Fibroblast of the aortic adventitia (primary cell): ENCODE measurements at regions not wholly inside any gene's neighbourhood (a gene's known extent, or its start where the extent isn't known, plus 50 kb on each side); places are given as distances from the start of the nearest gene placed in this dataset.

Source experiments
- DNase-seq: peaks from one replicate; pipeline ENCODE4 v3.0.0-alpha.2; 2010; ENCODE audit warnings: low read depth
- H3K4me3 ChIP-seq: 2 replicates; pipeline ENCODE4 v1.5.1; 2011; ENCODE audit warnings: low read depth, mild to moderate bottlenecking, control low read depth, low read length, moderate library complexity
- CTCF ChIP-seq: IDR thresholded peaks from 2 replicates; pipeline ENCODE4 v1.5.1; 2011; ENCODE audit warnings: mild to moderate bottlenecking, low read length, control low read depth, inconsistent platforms; ENCODE audit not compliant: insufficient read depth

GRCh38 chr3:117916839-117917238 lies 1117.8 kb downstream of the IGSF11 start:
- TF ChIP-seq CTCF, result no peak
- no peak overlapping the region for H3K4me3 ChIP-seq
- DNase-seq, result no peak

GRCh38 chr3:117919621-117920020 lies 1115.0 kb downstream of the IGSF11 start:
- no peak for TF ChIP-seq CTCF
- DNase-seq, result no peak
- H3K4me3 ChIP-seq, result no peak overlapping the region

GRCh38 chr3:117920253-117920898 lies 1114.3 kb downstream of the IGSF11 start:
- no peak for DNase-seq
- TF ChIP-seq CTCF, result no peak
- H3K4me3 ChIP-seq, result no peak overlapping the region

GRCh38 chr3:117921411-117921810 lies 1113.2 kb downstream of the IGSF11 start:
- no peak for DNase-seq
- H3K4me3 ChIP-seq, result no peak overlapping the region
- TF ChIP-seq CTCF, result no peak

GRCh38 chr3:117922039-117922438 lies 1112.6 kb downstream of the IGSF11 start:
- no peak for TF ChIP-seq CTCF
- H3K4me3 ChIP-seq, result no peak overlapping the region
- DNase-seq, result no peak

- H3K4me3 ChIP-seq, result no peak overlapping the region
- no peak for DNase-seq
- TF ChIP-seq CTCF, result no peak
Observed at GRCh38 chr3:117926819-117927218, 1107.8 kb downstream of the IGSF11 start.

- H3K4me3 ChIP-seq, result no peak overlapping the region
- DNase-seq, result peak; percentile 21
- no peak for TF ChIP-seq CTCF
Observed at GRCh38 chr3:117927825-117928224, 1106.8 kb downstream of the IGSF11 start.
